Ishikawa (cell line): ENCODE measurements at regions not wholly inside any gene's neighbourhood (a gene's known extent, or its start where the extent isn't known, plus 50 kb on each side); places are given as distances from the start of the nearest gene placed in this dataset.

Source experiments
- CREB1 ChIP-seq: IDR thresholded peaks from 2 replicates; pipeline ENCODE4 v1.6.1; 2012; ENCODE audit warnings: low read depth
- EP300 ChIP-seq: IDR thresholded peaks from 2 replicates; pipeline ENCODE4 v1.6.1; 2012; ENCODE audit warnings: borderline replicate concordance
- FOXM1 ChIP-seq: IDR thresholded peaks from 2 replicates; pipeline ENCODE4 v1.6.1; 2012; ENCODE audit warnings: low read depth, borderline replicate concordance
- RAD21 ChIP-seq: IDR thresholded peaks from 2 replicates; pipeline ENCODE4 v1.6.1; 2012; ENCODE audit warnings: low read depth
- TAF1 ChIP-seq: IDR thresholded peaks from 2 replicates; pipeline ENCODE4 v1.6.1; 2012; ENCODE audit warnings: low read depth, mild to moderate bottlenecking
- USF1 ChIP-seq: IDR thresholded peaks from 2 replicates; pipeline ENCODE4 v1.6.1; 2012
- ZBTB7A ChIP-seq: IDR thresholded peaks from 2 replicates; pipeline ENCODE4 v1.6.1; 2012; ENCODE audit warnings: low read depth
- TF ChIP-seq, protein P1 (sequence below): IDR thresholded peaks from 2 replicates; pipeline ENCODE4 v1.6.1; 2012; ENCODE audit warnings: low read depth, mild to moderate bottlenecking

DNA sequence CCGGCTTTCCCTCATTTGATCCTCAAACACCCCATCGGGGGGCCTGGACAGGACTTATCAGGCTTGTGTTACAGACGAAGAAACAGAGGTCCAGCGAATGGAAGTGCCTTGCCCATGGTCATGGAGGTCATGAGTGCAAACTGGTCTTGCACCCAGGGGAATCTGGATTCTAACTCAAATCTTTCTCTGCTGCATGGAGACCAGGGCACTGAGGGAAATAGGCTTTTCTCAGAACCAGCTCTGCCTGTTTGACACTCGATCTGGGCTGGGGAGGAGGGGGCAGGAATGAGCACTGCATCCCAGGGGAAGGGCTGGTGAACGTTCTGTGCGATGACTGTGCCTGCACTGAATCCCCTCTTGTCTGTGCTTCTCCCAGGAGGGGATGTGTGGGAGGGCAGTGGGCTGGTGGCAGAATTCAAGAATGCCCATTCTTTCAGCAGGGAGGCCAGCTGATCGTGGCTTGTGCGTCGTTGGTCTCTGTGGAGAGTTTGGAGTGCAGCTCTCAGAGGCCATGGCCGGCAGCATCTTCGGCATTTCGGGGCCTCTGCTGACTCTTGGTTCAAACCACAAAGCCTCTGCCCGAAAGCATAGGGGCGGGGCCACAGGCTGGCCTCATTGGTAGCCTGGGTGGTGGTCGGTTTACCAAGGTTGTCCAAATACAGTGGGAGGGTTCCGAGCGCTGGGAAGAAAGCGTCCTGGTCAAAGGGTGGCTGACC is 171.6 kb downstream of the DDX1 start:
- TF ChIP-seq FOXM1 = no peak
- no peak for TF ChIP-seq USF1
- TF ChIP-seq, protein P1, sequence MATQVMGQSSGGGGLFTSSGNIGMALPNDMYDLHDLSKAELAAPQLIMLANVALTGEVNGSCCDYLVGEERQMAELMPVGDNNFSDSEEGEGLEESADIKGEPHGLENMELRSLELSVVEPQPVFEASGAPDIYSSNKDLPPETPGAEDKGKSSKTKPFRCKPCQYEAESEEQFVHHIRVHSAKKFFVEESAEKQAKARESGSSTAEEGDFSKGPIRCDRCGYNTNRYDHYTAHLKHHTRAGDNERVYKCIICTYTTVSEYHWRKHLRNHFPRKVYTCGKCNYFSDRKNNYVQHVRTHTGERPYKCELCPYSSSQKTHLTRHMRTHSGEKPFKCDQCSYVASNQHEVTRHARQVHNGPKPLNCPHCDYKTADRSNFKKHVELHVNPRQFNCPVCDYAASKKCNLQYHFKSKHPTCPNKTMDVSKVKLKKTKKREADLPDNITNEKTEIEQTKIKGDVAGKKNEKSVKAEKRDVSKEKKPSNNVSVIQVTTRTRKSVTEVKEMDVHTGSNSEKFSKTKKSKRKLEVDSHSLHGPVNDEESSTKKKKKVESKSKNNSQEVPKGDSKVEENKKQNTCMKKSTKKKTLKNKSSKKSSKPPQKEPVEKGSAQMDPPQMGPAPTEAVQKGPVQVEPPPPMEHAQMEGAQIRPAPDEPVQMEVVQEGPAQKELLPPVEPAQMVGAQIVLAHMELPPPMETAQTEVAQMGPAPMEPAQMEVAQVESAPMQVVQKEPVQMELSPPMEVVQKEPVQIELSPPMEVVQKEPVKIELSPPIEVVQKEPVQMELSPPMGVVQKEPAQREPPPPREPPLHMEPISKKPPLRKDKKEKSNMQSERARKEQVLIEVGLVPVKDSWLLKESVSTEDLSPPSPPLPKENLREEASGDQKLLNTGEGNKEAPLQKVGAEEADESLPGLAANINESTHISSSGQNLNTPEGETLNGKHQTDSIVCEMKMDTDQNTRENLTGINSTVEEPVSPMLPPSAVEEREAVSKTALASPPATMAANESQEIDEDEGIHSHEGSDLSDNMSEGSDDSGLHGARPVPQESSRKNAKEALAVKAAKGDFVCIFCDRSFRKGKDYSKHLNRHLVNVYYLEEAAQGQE = no peak
- TF ChIP-seq CREB1 = no peak
- no peak for TF ChIP-seq EP300
- no peak for TF ChIP-seq RAD21
- TF ChIP-seq TAF1 = no peak
- no peak for TF ChIP-seq ZBTB7A
